DND-41 (cell line): ENCODE measurements at regions not wholly inside any gene's neighbourhood (a gene's known extent, or its start where the extent isn't known, plus 50 kb on each side); places are given as distances from the start of the nearest gene placed in this dataset.

Source experiments
- ATAC-seq: fragments of 200-7000 bp; cut with Tn5 transposase; 3 replicates; pipeline ENCODE4 v1.9.1; 2021; ENCODE audit warnings: low read depth; ENCODE audit not compliant: insufficient read depth
- DNase-seq: peaks from one replicate; pipeline ENCODE4 v3.0.0-alpha.2; 2020
- H2AFZ ChIP-seq: 2 replicates; pipeline ENCODE4 v1.6.0; 2012; ENCODE audit warnings: low read depth, low read length
- H3K27ac ChIP-seq: 2 replicates; pipeline ENCODE4 v1.5.1; 2012; ENCODE audit warnings: low read length, inconsistent platforms
- H3K27me3 ChIP-seq: fragments of 200-600 bp; sonication (generic); 2 replicates; pipeline ENCODE4 v1.6.0; 2012; ENCODE audit warnings: low read length, mild to moderate bottlenecking, inconsistent platforms; ENCODE audit not compliant: insufficient read depth, poor library complexity
- H3K36me3 ChIP-seq: 2 replicates; pipeline ENCODE4 v1.5.1; 2012; ENCODE audit warnings: low read length, inconsistent platforms; ENCODE audit not compliant: insufficient read depth
- H3K4me1 ChIP-seq: 2 replicates; pipeline ENCODE4 v1.5.1; 2012; ENCODE audit warnings: mild to moderate bottlenecking, low read length; ENCODE audit not compliant: insufficient read depth
- H3K4me2 ChIP-seq: 2 replicates; pipeline ENCODE4 v1.6.0; 2012; ENCODE audit warnings: mild to moderate bottlenecking, moderate library complexity, low read length, inconsistent platforms; ENCODE audit not compliant: insufficient read depth
- H3K4me3 ChIP-seq, 2 experiments: fragments of 200-600 bp in 1 of 2; shearing (Covaris generic) in 1 of 2; 2 replicates each; pipeline ENCODE4 v1.5.1; 2012 to 2016; ENCODE audit warnings: inconsistent platforms in 2 of 2, low read length in 2 of 2, mild to moderate bottlenecking in 2 of 2, low read depth in 1 of 2, moderate library complexity in 1 of 2
- H3K79me2 ChIP-seq: 2 replicates; pipeline ENCODE4 v1.6.0; 2012; ENCODE audit warnings: low read length, inconsistent platforms; ENCODE audit not compliant: insufficient read depth
- H3K9ac ChIP-seq: 2 replicates; pipeline ENCODE4 v1.6.0; 2012; ENCODE audit warnings: low read depth, mild to moderate bottlenecking, inconsistent platforms, low read length, moderate library complexity
- H3K9me3 ChIP-seq: 2 replicates; pipeline ENCODE4 v1.5.1; 2012; ENCODE audit warnings: low read length, moderate library complexity, mild to moderate bottlenecking, inconsistent platforms; ENCODE audit not compliant: insufficient read depth, severe bottlenecking
- H4K20me1 ChIP-seq: 2 replicates; pipeline ENCODE4 v1.6.0; 2012; ENCODE audit warnings: low read length; ENCODE audit not compliant: insufficient read depth
- EZH2 ChIP-seq: IDR thresholded peaks from 3 replicates; pipeline ENCODE4 v1.6.1; 2012; ENCODE audit warnings: borderline replicate concordance, low read depth, mild to moderate bottlenecking, moderate library complexity, low read length, inconsistent platforms; ENCODE audit not compliant: severe bottlenecking
- TF ChIP-seq, protein P1 (sequence below): IDR thresholded peaks from 2 replicates; pipeline ENCODE4 v1.5.1; 2012; ENCODE audit warnings: borderline replicate concordance, low read length, moderate library complexity, mild to moderate bottlenecking; ENCODE audit not compliant: poor library complexity, severe bottlenecking; ENCODE audit errors: extremely low read depth

DNA sequence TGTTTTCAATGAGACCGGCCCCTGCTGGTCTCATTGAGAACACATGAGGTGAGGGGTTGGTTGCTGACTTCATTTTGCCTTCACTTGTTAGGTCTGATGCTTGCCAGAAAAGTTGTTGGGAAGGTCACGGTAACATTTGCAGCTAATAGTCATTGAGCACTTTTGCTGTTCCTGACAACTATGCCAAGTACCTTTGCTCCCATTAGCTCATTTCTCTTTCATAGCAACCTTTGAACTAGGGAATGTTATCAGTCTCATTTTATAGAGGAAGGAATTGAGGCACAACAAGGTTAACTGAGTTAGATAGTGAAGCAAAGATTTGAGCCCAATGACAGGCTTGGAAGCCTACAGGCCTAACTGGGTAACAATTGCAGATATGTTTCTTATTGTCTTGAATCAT, 195.4 kb upstream of the LARGE1 start:
- no peak for DNase-seq
- TF ChIP-seq, protein P1, sequence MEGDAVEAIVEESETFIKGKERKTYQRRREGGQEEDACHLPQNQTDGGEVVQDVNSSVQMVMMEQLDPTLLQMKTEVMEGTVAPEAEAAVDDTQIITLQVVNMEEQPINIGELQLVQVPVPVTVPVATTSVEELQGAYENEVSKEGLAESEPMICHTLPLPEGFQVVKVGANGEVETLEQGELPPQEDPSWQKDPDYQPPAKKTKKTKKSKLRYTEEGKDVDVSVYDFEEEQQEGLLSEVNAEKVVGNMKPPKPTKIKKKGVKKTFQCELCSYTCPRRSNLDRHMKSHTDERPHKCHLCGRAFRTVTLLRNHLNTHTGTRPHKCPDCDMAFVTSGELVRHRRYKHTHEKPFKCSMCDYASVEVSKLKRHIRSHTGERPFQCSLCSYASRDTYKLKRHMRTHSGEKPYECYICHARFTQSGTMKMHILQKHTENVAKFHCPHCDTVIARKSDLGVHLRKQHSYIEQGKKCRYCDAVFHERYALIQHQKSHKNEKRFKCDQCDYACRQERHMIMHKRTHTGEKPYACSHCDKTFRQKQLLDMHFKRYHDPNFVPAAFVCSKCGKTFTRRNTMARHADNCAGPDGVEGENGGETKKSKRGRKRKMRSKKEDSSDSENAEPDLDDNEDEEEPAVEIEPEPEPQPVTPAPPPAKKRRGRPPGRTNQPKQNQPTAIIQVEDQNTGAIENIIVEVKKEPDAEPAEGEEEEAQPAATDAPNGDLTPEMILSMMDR: no peak
- TF ChIP-seq EZH2: no peak
- H3K36me3 ChIP-seq: no peaks in the 10 kb centered on the region
- no peaks in the 10 kb centered on the region for H4K20me1 ChIP-seq
- H3K79me2 ChIP-seq: no peaks in the 10 kb centered on the region
- no peaks in the 10 kb centered on the region for H3K27me3 ChIP-seq
- no peak overlapping the region for H3K9ac ChIP-seq
- H3K4me1 ChIP-seq: no peaks in the 10 kb centered on the region
- no peaks in the 10 kb centered on the region for H3K9me3 ChIP-seq
- no peak overlapping the region for H3K4me3 ChIP-seq
- ATAC-seq: no peak
- no peak overlapping the region for H3K27ac ChIP-seq
- no peak overlapping the region for H3K4me2 ChIP-seq
- no peak overlapping the region for H2AFZ ChIP-seq

DNA sequence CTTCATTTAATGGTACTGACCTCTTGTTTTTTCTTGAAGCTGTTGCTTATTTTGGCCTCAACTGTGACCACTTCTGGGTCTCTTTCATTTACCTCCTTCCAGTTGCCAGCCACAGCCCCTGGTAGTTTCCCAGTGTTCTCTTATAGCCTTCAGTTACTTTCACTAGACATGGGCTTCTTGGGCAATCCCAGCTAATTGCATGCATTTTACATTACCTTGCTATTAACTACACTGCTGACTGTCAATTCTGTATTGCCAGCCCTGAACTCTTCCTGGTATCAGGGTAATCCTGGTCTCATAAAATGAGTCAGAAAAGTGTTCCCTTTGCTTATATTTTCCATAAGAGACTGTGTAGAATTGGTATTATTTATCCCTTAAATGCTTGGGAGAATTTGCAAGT, 195.8 kb upstream of the LARGE1 start:
- no peak overlapping the region for H2AFZ ChIP-seq
- H3K9ac ChIP-seq: no peak overlapping the region
- no peaks in the 10 kb centered on the region for H4K20me1 ChIP-seq
- no peak for TF ChIP-seq EZH2
- TF ChIP-seq, protein P1: no peak
- H3K9me3 ChIP-seq: no peaks in the 10 kb centered on the region
- no peaks in the 10 kb centered on the region for H3K4me1 ChIP-seq
- H3K27me3 ChIP-seq: no peaks in the 10 kb centered on the region
- no peak for DNase-seq
- no peaks in the 10 kb centered on the region for H3K36me3 ChIP-seq
- no peak overlapping the region for H3K4me2 ChIP-seq
- H3K4me3 ChIP-seq: no peak overlapping the region
- no peak for ATAC-seq
- no peak overlapping the region for H3K27ac ChIP-seq
- H3K79me2 ChIP-seq: no peaks in the 10 kb centered on the region

DNA sequence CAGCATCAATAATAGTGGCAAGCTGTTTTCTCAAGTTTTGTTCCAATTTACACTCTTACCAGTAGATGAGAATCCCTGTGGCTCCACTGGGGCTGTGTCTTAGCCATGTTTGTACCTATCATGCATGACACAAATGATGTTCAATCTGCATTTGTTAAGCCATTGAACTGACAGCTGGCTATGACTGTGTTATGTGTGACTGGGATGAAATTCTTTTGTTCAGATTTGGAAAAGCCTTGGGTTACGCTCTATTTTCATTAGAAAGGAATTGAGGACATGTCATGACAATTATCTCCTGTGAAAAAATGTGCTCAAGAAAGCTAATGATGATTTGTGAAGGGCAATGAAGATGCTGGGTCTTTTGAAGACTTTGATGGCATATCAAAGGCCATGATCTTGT, 201.8 kb upstream of the LARGE1 start:
- H2AFZ ChIP-seq: no peak overlapping the region
- no peak overlapping the region for H3K4me3 ChIP-seq
- no peak overlapping the region for H3K27ac ChIP-seq
- no peaks in the 10 kb centered on the region for H3K9me3 ChIP-seq
- no peaks in the 10 kb centered on the region for H3K4me1 ChIP-seq
- H3K27me3 ChIP-seq: no peaks in the 10 kb centered on the region
- DNase-seq: no peak
- no peaks in the 10 kb centered on the region for H3K36me3 ChIP-seq
- H3K79me2 ChIP-seq: no peaks in the 10 kb centered on the region
- no peak overlapping the region for H3K9ac ChIP-seq
- H3K4me2 ChIP-seq: no peak overlapping the region
- no peaks in the 10 kb centered on the region for H4K20me1 ChIP-seq
- TF ChIP-seq, protein P1: no peak
- no peak for TF ChIP-seq EZH2
- no peak for ATAC-seq

DNA sequence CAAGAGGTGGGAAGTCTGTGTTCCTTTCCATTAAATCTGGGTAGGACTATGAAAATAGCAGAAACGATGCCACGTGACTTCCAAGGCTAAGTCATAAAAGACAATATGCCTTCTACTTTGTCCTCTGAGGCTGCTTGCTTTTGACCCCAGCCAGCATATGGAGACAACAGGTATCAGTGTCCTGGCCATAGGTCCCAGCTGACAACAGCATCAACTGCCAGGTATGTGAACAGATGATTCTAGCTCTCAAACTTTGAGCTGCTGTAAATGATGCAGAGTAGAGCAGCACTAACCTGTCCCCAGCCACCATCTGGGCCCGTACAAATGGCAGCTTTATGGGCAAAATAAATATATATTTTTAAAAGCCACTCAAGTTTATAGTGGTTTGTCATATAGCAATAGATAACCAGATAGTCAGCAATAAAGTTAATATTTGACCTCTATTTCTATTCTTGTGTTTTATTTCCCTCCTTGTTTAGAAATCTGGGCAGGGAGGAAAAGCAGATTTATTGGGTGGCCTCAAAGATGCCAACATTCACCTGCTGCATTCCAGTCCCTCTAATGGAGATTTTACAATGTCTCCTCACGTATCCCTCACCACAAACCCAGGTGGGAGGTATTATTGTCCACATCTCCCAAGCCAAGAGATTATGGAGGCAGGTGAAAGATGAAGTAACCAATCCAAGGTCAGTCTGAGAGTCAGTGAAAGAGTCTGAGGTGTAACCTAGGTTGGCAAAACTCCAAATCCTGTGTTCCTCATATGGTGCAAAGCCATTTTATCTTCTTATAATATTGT, 209.6 kb upstream of the LARGE1 start:
- Histone ChIP-seq H3K4me3 (no peak overlapping the region), H3K27me3 (no peaks in the 10 kb centered on the region), H3K36me3 (no peaks in the 10 kb centered on the region), H3K9ac (no peak overlapping the region), H3K27ac (no peak overlapping the region), H3K9me3 (no peaks in the 10 kb centered on the region), H2AFZ (no peak overlapping the region), H3K79me2 (no peaks in the 10 kb centered on the region), H4K20me1 (no peaks in the 10 kb centered on the region), H3K4me2 (no peak overlapping the region), H3K4me1 (no peaks in the 10 kb centered on the region)
- TF ChIP-seq EZH2: no peak
- TF ChIP-seq, protein P1: no peak
- no peak for DNase-seq
- no peak for ATAC-seq
